Astrocyte (in vitro differentiated cells and primary cell): ENCODE measurements at regions not wholly inside any gene's neighbourhood (a gene's known extent, or its start where the extent isn't known, plus 50 kb on each side); places are given as distances from the start of the nearest gene placed in this dataset.

Experiments
- DNase-seq: peaks from one replicate; pipeline ENCODE4 v3.0.0-alpha.2; 2010; ENCODE audit warnings: low read depth
- FAIRE-seq: peaks from 2 replicates; lab custom pipeline; 2011; peaks lifted over from hg19 to GRCh38; lab: Jason Lieb, UNC
- H2AFZ ChIP-seq: 2 replicates; pipeline ENCODE4 v1.6.0; 2012; ENCODE audit warnings: low read depth, low read length, inconsistent platforms
- H3K27ac ChIP-seq: 2 replicates; pipeline ENCODE4 v1.5.1; 2011; ENCODE audit warnings: low read depth, low read length, inconsistent platforms
- H3K27me3 ChIP-seq: 2 replicates; pipeline ENCODE4 v1.6.0; 2011; ENCODE audit warnings: low read length, inconsistent platforms; ENCODE audit not compliant: insufficient read depth
- H3K36me3 ChIP-seq: 2 replicates; pipeline ENCODE4 v1.5.1; 2011; ENCODE audit warnings: low read length, inconsistent platforms; ENCODE audit not compliant: insufficient read depth
- H3K4me1 ChIP-seq: 2 replicates; pipeline ENCODE4 v1.5.1; 2011; ENCODE audit warnings: low read length, inconsistent platforms; ENCODE audit not compliant: insufficient read depth
- H3K4me2 ChIP-seq: 2 replicates; pipeline ENCODE4 v1.6.0; 2012; ENCODE audit warnings: low read length, inconsistent platforms
- H3K4me3 ChIP-seq: 2 replicates; pipeline ENCODE4 v1.5.1; 2011; ENCODE audit warnings: low read depth, mild to moderate bottlenecking, low read length, inconsistent platforms; ENCODE audit not compliant: insufficient read depth
- H3K79me2 ChIP-seq: 2 replicates; pipeline ENCODE4 v1.6.0; 2012; ENCODE audit warnings: mild to moderate bottlenecking, low read length, inconsistent platforms; ENCODE audit not compliant: insufficient read depth
- H3K9ac ChIP-seq: 2 replicates; pipeline ENCODE4 v1.6.0; 2012; ENCODE audit warnings: mild to moderate bottlenecking, low read length, inconsistent platforms
- H3K9me3 ChIP-seq: 2 replicates; pipeline ENCODE4 v1.5.1; 2012; ENCODE audit warnings: low read depth, mild to moderate bottlenecking, low read length, inconsistent platforms; ENCODE audit not compliant: insufficient read depth
- H4K20me1 ChIP-seq: 2 replicates; pipeline ENCODE4 v1.6.0; 2012; ENCODE audit warnings: low read length, inconsistent platforms; ENCODE audit not compliant: insufficient read depth
- H3K27ac Mint-ChIP-seq: one replicate; pipeline ENCODE4 v1.8.0; 2021; ENCODE audit warnings: mild to moderate bottlenecking, mixed read lengths; ENCODE audit not compliant: unreplicated experiment
- H3K27me3 Mint-ChIP-seq: one replicate; pipeline ENCODE4 v1.8.0; 2021; ENCODE audit warnings: low read depth, mixed read lengths; ENCODE audit not compliant: unreplicated experiment
- H3K36me3 Mint-ChIP-seq: one replicate; pipeline ENCODE4 v1.8.0; 2021; ENCODE audit warnings: low read depth, mixed read lengths; ENCODE audit not compliant: unreplicated experiment
- H3K4me1 Mint-ChIP-seq: one replicate; pipeline ENCODE4 v1.8.0; 2021; ENCODE audit warnings: low read depth, mixed read lengths; ENCODE audit not compliant: unreplicated experiment
- H3K4me3 Mint-ChIP-seq: one replicate; pipeline ENCODE4 v1.8.0; 2021; ENCODE audit warnings: mild to moderate bottlenecking, moderate library complexity, mixed read lengths; ENCODE audit not compliant: unreplicated experiment
- H3K9me3 Mint-ChIP-seq: one replicate; pipeline ENCODE4 v1.8.0; 2021; ENCODE audit warnings: mild to moderate bottlenecking, mixed read lengths; ENCODE audit not compliant: unreplicated experiment
- CTCF ChIP-seq: IDR thresholded peaks from 2 replicates; pipeline ENCODE4 v1.5.1; 2011; ENCODE audit warnings: low read depth, mild to moderate bottlenecking, inconsistent platforms, low read length, moderate library complexity; ENCODE audit not compliant: insufficient read depth
- EZH2 ChIP-seq: IDR thresholded peaks from 2 replicates; pipeline ENCODE4 v1.6.1; 2012; ENCODE audit warnings: mild to moderate bottlenecking, low read length, inconsistent platforms; ENCODE audit not compliant: insufficient read depth

- Mint-ChIP-seq H3K27ac (no peak overlapping the region), H3K27me3 (peaks cover 75% of the 10 kb centered on the region), H3K4me1 (no peaks in the 10 kb centered on the region), H3K36me3 (no peaks in the 10 kb centered on the region), H3K4me3 (no peak overlapping the region), H3K9me3 (peaks cover 5% of the 10 kb centered on the region)
- Histone ChIP-seq H3K4me1 (no peaks in the 10 kb centered on the region), H2AFZ (no peak overlapping the region), H3K27me3 (no peaks in the 10 kb centered on the region), H3K79me2 (no peaks in the 10 kb centered on the region), H4K20me1 (no peaks in the 10 kb centered on the region), H3K27ac (no peak overlapping the region), H3K4me2 (no peak overlapping the region), H3K36me3 (no peaks in the 10 kb centered on the region), H3K4me3 (no peak overlapping the region), H3K9ac (no peak overlapping the region), H3K9me3 (no peaks in the 10 kb centered on the region)
- FAIRE-seq (no peak), DNase-seq (no peak)
- TF ChIP-seq CTCF (no peak), EZH2 (no peak)
Measured at GRCh38 chr6:167526465-167527368, 201.8 kb downstream of the TTLL2 start.

- Mint-ChIP-seq H3K4me1 (no peaks in the 10 kb centered on the region), H3K36me3 (no peaks in the 10 kb centered on the region), H3K4me3 (no peak overlapping the region), H3K27me3 (peaks cover 70% of the 10 kb centered on the region), H3K27ac (no peak overlapping the region), H3K9me3 (peaks cover 5% of the 10 kb centered on the region)
- Histone ChIP-seq H3K9ac (no peak overlapping the region), H3K27me3 (no peaks in the 10 kb centered on the region), H3K4me3 (no peak overlapping the region), H2AFZ (no peak overlapping the region), H3K79me2 (no peaks in the 10 kb centered on the region), H3K9me3 (no peaks in the 10 kb centered on the region), H4K20me1 (no peaks in the 10 kb centered on the region), H3K4me2 (no peak overlapping the region), H3K27ac (no peak overlapping the region), H3K36me3 (no peaks in the 10 kb centered on the region), H3K4me1 (no peaks in the 10 kb centered on the region)
- DNase-seq (no peak), FAIRE-seq (no peak)
- TF ChIP-seq CTCF (no peak), EZH2 (no peak)
Measured at GRCh38 chr6:167528239-167528638, 203.4 kb downstream of the TTLL2 start.

- no peak overlapping the region for H2AFZ ChIP-seq
- TF ChIP-seq EZH2 = no peak
- H3K27me3 Mint-ChIP-seq = peaks cover 64% of the 10 kb centered on the region
Measured at GRCh38 chr6:167528976-167529375, 204.1 kb downstream of the TTLL2 start.

More at GRCh38 chr6:167528976-167529375, 204.1 kb downstream of the TTLL2 start:
- no peaks in the 10 kb centered on the region for H3K4me1 ChIP-seq
- no peak overlapping the region for H3K4me3 ChIP-seq
- H3K36me3 Mint-ChIP-seq = no peaks in the 10 kb centered on the region
- H3K4me3 Mint-ChIP-seq = no peak overlapping the region
- H3K4me1 Mint-ChIP-seq = no peaks in the 10 kb centered on the region
- FAIRE-seq (no peak), DNase-seq (no peak)
- H3K9me3 ChIP-seq = no peaks in the 10 kb centered on the region
- H3K4me2 ChIP-seq = no peak overlapping the region
- H3K27me3 ChIP-seq = no peaks in the 10 kb centered on the region
- no peaks in the 10 kb centered on the region for H4K20me1 ChIP-seq
- no peak overlapping the region for H3K9ac ChIP-seq
- no peak overlapping the region for H3K27ac Mint-ChIP-seq
- H3K79me2 ChIP-seq = no peaks in the 10 kb centered on the region
- H3K27ac ChIP-seq = no peak overlapping the region
- H3K9me3 Mint-ChIP-seq = peaks cover 3% of the 10 kb centered on the region
- H3K36me3 ChIP-seq = no peaks in the 10 kb centered on the region
